AG20443 (cell line): ENCODE measurements at regions not wholly inside any gene's neighbourhood (a gene's known extent, or its start where the extent isn't known, plus 50 kb on each side); places are given as distances from the start of the nearest gene placed in this dataset.
A peak's percentile ranks its signal among the peaks of the same experiment; 100 is the strongest.
"Not testable (repeated sequence)": the region's sequence is repeated elsewhere in the genome, so short reads cannot be mapped to it uniquely, and the experiment has no call there.

Experiments
- DNase-seq: peaks from one replicate; pipeline ENCODE4 v3.0.0; 2012; ENCODE audit warnings: low spot score, mixed read lengths

GRCh38 chrX:38940547-38940946 is 139.3 kb downstream of the MID1IP1 start:
- DNase-seq = no peak

- no peak for DNase-seq
Measured at GRCh38 chrX:38941675-38942074, 140.4 kb downstream of the MID1IP1 start.

GRCh38 chrX:38943120-38943519 is 141.9 kb downstream of the MID1IP1 start:
- no peak for DNase-seq

DNA sequence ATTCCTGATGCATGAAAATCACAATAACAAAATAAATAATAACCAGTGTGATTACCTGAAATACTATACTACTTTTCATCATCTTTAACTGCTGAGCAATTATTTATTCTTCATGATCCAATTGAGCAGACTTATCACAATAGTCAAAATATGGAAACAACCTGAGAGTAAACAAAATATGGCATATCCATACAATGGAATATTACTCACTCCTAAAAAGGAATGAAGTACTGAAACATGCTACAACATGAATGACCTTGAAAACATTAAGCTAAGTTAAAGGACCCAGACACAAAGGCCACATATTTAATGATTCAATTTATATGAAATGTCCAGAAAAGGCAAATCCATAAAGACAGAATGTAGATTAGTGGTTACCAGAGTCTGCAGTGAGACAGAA is 146.8 kb downstream of the MID1IP1 start:
- no peak for DNase-seq

GRCh38 chrX:38954520-38954919 is 153.3 kb downstream of the MID1IP1 start:
- DNase-seq = no peak

DNA sequence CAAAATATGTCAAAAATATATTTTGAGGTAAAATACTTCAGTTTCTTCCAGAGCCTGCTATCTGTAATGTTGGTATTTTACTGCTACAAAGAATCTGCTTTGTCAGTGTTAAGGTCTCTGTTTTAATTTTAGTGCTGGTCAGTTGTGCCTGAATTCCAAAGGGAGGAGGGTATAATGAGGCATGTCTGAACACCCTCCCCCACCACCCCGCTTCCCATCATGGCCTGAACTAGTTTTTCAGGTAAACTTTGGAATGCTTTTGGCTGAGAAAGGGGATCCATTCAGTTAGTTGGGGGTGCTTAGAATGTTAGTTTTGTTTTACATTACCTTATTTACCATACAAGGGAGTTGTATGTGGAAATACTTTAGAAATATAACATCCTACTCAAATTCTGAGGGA is 158.5 kb downstream of the MID1IP1 start:
- DNase-seq = no peak

DNA sequence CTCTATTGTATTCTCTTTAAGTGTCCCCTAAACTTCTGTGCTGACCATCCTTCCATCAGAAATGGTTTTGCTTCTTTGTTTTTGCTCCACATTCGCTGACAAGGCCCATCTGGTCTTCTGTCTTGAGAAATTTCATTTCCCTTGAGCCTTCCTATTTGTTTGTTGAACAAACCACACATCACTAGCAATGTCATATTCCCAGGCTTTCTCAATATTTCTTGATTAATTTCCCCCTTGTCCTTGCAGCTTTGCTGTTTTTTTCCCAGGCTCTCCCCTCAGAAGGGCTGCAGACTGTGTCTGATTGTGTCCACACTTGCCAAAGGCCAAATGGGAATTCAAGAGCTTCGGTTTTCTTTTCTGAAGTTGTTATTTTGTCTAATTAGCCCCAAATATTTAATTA is 158.9 kb downstream of the MID1IP1 start:
- DNase-seq = peak; percentile 16

DNA sequence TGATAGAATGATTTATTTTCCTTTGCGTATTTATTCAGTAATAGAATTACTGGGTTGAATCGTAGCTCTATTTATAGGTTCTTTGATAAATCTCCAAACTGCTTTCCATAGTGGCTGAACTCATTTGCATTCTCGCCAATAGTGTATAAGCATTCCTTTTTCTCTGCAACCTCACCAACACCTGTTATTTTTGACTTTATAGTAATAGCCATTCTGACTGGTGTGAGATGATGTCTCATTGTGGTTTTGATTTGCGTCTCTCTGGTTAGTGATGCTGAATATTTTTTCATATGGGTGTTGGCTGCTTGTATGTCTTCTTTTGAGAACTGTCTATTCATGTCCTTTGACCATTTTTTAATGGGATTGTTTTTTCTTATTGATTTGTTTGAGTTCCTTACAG is 160.7 kb downstream of the MID1IP1 start:
- no peak for DNase-seq

DNA sequence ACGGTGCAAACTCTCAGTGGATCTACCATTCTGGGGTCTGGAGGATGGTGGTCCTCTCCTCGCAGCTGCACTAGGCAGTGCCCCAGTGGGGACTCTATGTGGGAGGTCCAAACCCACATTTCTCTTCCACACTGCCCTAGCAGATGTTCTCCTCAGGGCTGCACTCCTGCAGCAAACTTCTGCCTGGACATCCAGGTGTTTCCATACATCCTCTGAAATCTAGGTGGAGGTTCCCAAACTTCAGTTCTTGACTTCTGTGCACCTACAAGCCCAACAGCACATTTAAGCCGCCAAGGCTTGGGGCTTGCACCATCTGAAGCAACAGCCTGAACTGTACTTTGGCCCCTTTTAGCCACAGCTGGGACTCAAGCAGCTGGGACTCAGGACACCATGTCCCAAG is 162.0 kb downstream of the MID1IP1 start:
- DNase-seq = not testable (repeated sequence)

DNA sequence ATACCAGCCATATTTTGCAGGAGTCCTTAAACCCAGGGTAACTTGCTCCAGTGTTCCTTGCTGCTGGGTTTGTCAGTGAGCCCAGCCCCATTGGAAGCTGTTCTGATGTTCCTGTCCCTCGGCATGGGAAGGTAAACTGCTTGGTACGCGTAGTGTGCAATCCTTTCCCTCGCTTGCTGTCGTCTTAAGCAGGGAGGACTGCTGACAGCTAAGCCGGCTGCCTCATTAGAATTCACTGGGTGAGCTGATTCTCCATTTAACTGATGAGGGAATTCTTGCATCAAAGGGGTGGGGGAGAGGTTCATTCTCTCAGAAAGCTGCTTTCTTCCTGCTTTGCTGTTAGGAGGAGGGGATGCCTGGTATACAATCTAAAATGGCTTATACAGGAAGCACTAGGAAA is 164.6 kb downstream of the MID1IP1 start:
- no peak for DNase-seq

GRCh38 chrX:38968344-38969216 is 167.3 kb downstream of the MID1IP1 start:
- no peak for DNase-seq

DNA sequence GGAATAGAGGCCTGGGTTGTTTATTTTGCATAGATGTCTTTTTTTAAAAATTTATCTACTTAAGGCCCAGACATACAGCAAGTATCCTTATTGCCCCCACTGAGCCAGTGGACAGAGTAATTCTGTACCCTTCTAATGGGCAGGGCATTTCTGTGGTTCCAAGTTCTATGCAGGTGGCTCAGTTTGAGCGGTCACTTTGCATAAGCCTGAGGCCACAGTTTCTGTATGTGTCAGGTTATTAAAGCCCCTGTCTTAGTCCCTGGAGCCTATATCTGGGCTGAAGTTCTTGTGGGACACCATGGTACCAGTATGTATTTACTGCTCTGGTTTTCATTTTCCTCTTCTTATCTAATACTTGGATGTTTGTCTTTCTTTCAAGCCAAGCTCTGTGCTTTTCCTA is 168.8 kb downstream of the MID1IP1 start:
- no peak for DNase-seq

DNA sequence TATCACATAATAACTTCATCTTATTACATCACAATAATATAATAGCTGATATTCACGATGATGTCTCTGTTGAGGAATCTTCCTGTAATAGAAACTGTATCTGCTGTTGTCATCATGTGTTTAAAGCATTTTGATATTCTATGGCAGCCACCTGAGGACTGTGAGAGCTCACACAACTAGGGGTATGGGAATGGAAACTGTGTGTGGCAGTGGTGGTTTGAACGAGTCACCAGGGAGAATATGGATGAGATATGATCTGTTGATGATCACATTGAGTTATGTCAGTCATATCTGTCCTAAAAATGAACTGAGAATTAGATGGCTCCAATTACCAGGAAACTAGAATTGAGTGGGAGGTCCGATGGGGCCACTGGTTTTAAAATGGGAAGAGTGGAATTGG is 169.6 kb downstream of the MID1IP1 start:
- no peak for DNase-seq

DNA sequence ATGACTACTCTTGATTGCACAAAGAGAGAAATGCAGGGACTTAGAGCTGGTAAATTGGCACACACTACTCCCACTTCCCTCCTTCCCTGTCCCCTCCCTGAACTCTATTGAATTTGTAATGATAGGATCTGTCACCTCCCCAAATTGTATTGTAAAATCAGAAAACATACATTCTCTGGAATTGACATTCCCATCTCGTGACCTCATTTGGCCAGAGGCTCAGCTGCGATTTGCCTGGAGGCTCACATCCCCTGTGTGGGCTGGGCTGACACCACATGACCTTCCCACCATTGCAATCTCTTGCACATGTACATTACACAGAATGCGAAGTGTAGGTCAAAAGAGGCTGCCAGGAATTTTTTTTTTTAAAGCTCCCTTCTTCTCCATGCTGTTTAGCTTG is 172.1 kb downstream of the MID1IP1 start:
- DNase-seq = no peak

DNA sequence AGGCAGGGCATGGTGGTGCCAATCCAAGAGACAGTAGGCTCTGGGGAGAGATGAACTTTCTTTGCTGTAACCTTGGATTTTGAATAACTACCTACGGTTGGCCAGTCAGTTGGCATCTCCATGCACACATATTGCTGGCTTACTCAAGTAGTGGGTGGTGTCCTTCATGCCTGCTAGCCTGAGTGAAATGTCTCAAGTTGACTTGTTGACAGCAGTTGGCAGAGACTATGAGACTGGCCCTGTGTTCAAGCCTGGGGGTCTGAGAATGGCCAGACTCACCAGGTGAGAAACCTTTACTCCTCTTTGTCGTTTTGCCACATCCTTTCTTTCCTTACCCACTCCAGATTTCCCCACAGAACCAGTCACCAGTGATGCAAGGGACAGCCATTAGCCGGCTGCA is 173.3 kb downstream of the MID1IP1 start:
- no peak for DNase-seq

- DNase-seq = no peak
Measured at GRCh38 chrX:38975368-38975942, 174.2 kb downstream of the MID1IP1 start.

GRCh38 chrX:38982370-38982769 is 181.1 kb downstream of the MID1IP1 start:
- no peak for DNase-seq

DNA sequence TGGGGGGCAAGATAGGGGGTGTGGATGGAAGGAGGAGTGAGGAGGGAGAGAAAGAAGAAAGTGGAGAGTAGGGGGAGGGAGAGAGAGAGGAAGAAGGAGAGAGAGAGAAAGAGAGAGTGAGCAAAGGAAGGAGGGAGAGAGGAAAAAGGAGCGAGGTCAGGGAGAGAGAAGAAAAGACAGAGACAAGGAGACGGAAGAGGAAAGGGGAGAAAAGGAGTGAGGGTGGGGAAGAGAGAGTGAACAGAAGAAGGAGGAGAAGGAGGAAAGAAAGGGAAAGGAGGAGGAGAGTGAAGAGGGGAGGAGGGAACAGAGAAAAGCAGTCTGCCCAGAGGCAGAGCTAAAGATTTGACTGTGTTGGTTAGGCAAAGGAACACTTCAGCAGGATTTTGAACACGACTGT is 181.6 kb downstream of the MID1IP1 start:
- no peak for DNase-seq

DNA sequence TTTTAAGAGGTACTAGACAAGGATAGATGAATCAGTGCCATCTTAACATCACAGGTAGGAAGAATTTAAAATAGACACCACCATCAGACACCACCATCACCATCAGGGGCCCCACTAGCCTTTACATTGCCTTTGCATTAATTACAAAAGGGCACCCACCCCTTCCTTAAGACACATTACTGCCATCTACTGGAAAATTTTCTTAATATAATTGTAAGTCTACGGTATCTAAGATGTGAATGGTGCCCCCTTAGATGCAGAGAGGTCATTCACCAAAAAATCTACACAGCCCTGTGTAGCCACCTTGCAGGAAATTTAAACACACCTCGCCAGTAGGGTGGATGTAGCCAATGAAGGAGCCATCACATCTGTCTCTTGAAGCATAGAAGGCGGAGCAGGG is 184.1 kb downstream of the MID1IP1 start:
- peak; percentile 16 for DNase-seq

DNA sequence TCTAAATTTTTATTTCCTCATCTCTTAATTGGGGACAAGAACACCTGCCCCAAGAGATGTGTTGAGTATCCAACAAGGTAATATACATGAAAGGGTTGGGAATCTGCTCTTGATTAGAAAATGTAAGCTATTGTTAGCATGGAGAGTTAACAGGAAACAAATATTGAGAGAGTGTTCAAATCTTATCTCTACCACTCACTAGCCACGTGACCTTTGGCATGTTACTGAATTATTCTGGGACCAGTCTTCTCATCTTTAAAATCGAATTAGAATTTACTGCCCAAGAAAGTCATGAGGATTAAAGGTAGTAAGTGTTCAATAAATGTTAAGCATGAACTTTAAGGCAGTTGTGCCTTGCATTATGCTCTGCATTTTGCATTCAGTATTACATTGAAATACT is 184.7 kb downstream of the MID1IP1 start:
- DNase-seq = no peak

GRCh38 chrX:38986586-38986985 is 185.3 kb downstream of the MID1IP1 start:
- no peak for DNase-seq

- DNase-seq = no peak
Measured at GRCh38 chrX:38987198-38987651, 186.0 kb downstream of the MID1IP1 start.

- no peak for DNase-seq
Measured at GRCh38 chrX:38988301-38988700, 187.0 kb downstream of the MID1IP1 start.

DNA sequence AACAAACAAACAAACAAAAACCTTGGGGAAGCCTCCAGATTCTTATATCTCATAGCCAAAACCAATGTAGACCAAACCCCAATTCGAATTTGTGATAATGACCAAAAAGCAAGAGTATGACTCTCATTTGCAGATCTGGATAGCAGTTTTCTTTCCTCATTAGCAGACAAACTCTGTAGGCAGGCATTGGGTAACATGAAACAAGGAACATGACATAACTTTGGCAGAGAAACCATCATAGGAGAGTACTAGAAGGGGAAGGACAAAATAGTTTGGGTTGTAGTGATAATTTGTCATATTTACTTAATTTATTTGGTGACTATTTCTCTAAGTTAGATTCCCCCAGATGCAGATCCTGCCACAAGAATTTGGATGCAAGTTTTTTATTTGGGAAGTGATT is 187.8 kb downstream of the MID1IP1 start:
- no peak for DNase-seq
